Neural progenitor cell (in vitro differentiated cells): ENCODE measurements at regions not wholly inside any gene's neighbourhood (a gene's known extent, or its start where the extent isn't known, plus 50 kb on each side); places are given as distances from the start of the nearest gene placed in this dataset.

ENCODE experiments used
- DNase-seq: peaks from one replicate; pipeline ENCODE4 v3.0.0-alpha.2; 2016; ENCODE audit warnings: low spot score
- H2AFZ ChIP-seq: fragments of 200-600 bp; sonication (generic); replicated peaks from 2 replicates; pipeline ENCODE4 v1.6.1; 2016; ENCODE audit warnings: antibody characterized with exemption
- H3F3A ChIP-seq: fragments of 200-600 bp; sonication (generic); 2 replicates; pipeline ENCODE4 v1.6.1; 2016; ENCODE audit warnings: antibody characterized with exemption, low read depth
- H3K27ac ChIP-seq: fragments of 200-600 bp; sonication (generic); 2 replicates; pipeline ENCODE4 v1.5.1; 2016; ENCODE audit warnings: mild to moderate bottlenecking
- H3K27me3 ChIP-seq: fragments of 200-600 bp; sonication (generic); 2 replicates; pipeline ENCODE4 v1.6.1; 2016; ENCODE audit warnings: mild to moderate bottlenecking, moderate library complexity
- H3K36me3 ChIP-seq: fragments of 200-600 bp; sonication (generic); 2 replicates; pipeline ENCODE4 v1.5.1; 2016
- H3K4me1 ChIP-seq: fragments of 200-600 bp; sonication (generic); 2 replicates; pipeline ENCODE4 v1.6.1; 2016; ENCODE audit warnings: mixed run types
- H3K4me2 ChIP-seq: fragments of 200-600 bp; sonication (generic); 2 replicates; pipeline ENCODE4 v1.6.1; 2016
- H3K4me3 ChIP-seq: fragments of 200-600 bp; sonication (generic); 2 replicates; pipeline ENCODE4 v1.5.1; 2016
- H3K79me2 ChIP-seq: fragments of 200-600 bp; sonication (generic); 2 replicates; pipeline ENCODE4 v1.6.1; 2016; ENCODE audit warnings: low read depth
- H3K9ac ChIP-seq: fragments of 200-600 bp; sonication (generic); 2 replicates; pipeline ENCODE4 v1.6.1; 2016
- H3K9me3 ChIP-seq: fragments of 200-600 bp; sonication (generic); 2 replicates; pipeline ENCODE4 v1.5.1; 2016; ENCODE audit warnings: low read depth
- H4K20me1 ChIP-seq: fragments of 200-600 bp; sonication (generic); 2 replicates; pipeline ENCODE4 v1.6.1; 2016; ENCODE audit warnings: low read depth
- H3K27ac Mint-ChIP-seq: 3 replicates; pipeline ENCODE4 v1.8.0; 2021; ENCODE audit warnings: mixed read lengths
- H3K27me3 Mint-ChIP-seq: 2 replicates; pipeline ENCODE4 v1.8.0; 2022; ENCODE audit warnings: low read depth, mild to moderate bottlenecking, inconsistent platforms, moderate library complexity, mixed read lengths; ENCODE audit not compliant: insufficient read depth
- H3K36me3 Mint-ChIP-seq: 3 replicates; pipeline ENCODE4 v1.8.0; 2021; ENCODE audit warnings: mixed read lengths
- H3K4me1 Mint-ChIP-seq: 3 replicates; pipeline ENCODE4 v1.8.0; 2021; ENCODE audit warnings: mixed read lengths
- H3K4me3 Mint-ChIP-seq: 3 replicates; pipeline ENCODE4 v1.8.0; 2021; ENCODE audit warnings: mild to moderate bottlenecking, moderate library complexity, mixed read lengths
- H3K9me3 Mint-ChIP-seq: 3 replicates; pipeline ENCODE4 v1.8.0; 2020; ENCODE audit warnings: mixed read lengths
- EZH2 ChIP-seq: fragments of 200-600 bp; sonication (generic); IDR thresholded peaks from 2 replicates; pipeline ENCODE4 v1.6.1; 2017; ENCODE audit warnings: antibody characterized with exemption, mild to moderate bottlenecking, moderate library complexity
- EZH2phosphoT487 ChIP-seq: fragments of 200-600 bp; sonication (generic); IDR thresholded peaks from 2 replicates; pipeline ENCODE4 v1.6.1; 2017; ENCODE audit warnings: antibody characterized with exemption
- TF ChIP-seq, protein P1 (sequence below): fragments of 200-600 bp; sonication (generic); IDR thresholded peaks from 2 replicates; pipeline ENCODE4 v1.5.1; 2017; ENCODE audit warnings: antibody characterized with exemption, mild to moderate bottlenecking

DNA sequence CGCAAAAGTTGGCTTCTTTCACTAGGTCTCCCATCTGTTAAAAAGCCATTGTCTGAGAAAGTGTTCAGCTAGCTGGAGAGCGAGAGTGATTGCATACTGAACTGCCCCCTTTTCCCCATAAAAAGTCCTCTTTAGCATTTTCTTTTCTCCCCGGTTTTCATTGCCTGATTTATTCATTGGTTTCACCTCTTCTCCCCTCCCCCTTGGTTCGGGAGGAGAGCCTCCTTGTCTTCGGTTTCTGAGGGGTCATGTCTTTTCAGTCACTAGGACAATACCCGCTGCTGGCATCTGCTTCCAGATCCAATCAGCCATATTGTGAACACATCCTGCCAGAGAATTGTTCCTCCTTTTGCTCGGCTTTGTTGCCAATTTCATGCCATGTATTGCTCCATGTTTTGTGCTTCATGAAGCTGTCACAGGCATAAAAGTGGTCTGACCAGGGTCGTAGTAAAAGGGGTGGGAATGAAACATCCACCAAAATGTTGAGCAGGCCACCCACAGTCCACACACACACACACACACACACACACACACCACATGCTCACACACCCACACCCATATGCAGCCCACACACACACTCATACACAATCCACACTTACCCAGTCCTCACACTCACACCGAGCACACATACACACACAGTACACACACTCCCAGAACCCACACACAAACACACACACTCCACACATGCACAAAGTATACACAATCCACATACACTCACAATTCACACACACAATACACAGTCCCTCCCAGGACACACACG is 136.0 kb downstream of the NKX6-1 start:
- no peak overlapping the region for H2AFZ ChIP-seq
- no peaks in the 10 kb centered on the region for H3K79me2 ChIP-seq
- peaks cover 53% of the 10 kb centered on the region for H3K27me3 ChIP-seq
- H3K9me3 ChIP-seq = peaks cover 3% of the 10 kb centered on the region
- H3K4me1 ChIP-seq = peaks cover 28% of the 10 kb centered on the region
- peaks cover 6% of the 10 kb centered on the region for H4K20me1 ChIP-seq
- peaks cover 1% of the 10 kb centered on the region for H3K36me3 Mint-ChIP-seq
- H3K4me2 ChIP-seq = peak overlapping the region; percentile 45
- H3K4me3 Mint-ChIP-seq = peak overlapping the region; percentile 48
- peaks cover 25% of the 10 kb centered on the region for H3F3A ChIP-seq
- H3K9me3 Mint-ChIP-seq = peaks cover 26% of the 10 kb centered on the region
- peaks cover 21% of the 10 kb centered on the region for H3K27me3 Mint-ChIP-seq
- no peak overlapping the region for H3K27ac Mint-ChIP-seq
- TF ChIP-seq EZH2phosphoT487 = no peak
- H3K4me1 Mint-ChIP-seq = peaks cover 33% of the 10 kb centered on the region
- no peaks in the 10 kb centered on the region for H3K36me3 ChIP-seq
- DNase-seq = peak; percentile 37
- no peak overlapping the region for H3K9ac ChIP-seq
- H3K4me3 ChIP-seq = no peak overlapping the region
- no peak overlapping the region for H3K27ac ChIP-seq

DNA sequence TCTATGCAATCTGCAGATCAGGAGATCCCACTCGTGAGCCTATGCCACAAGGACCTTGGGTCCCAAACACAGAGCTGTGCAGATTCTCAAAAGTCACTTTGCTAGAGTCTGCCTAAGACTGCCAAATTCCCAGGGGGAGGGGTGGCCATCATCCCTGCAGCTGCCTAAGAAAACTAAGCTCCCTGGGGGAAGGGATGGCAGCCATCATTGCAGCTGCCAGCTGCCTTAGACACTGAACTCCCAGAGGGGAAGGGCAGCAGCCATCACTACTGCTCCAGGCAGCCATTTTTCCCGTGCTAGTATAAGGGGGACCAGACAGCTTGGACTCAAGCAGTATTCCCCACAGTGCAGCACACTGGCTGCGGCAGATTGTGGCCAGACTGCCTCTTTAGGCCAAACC is 156.9 kb downstream of the NKX6-1 start:
- Histone ChIP-seq H4K20me1 (no peaks in the 10 kb centered on the region), H3K79me2 (no peaks in the 10 kb centered on the region), H3F3A (no peaks in the 10 kb centered on the region), H3K9me3 (peaks cover 11% of the 10 kb centered on the region), H3K4me1 (no peaks in the 10 kb centered on the region), H3K4me2 (no peak overlapping the region), H3K9ac (no peak overlapping the region), H3K27ac (no peak overlapping the region), H3K36me3 (no peaks in the 10 kb centered on the region), H3K27me3 (no peaks in the 10 kb centered on the region), H3K4me3 (no peak overlapping the region), H2AFZ (no peak overlapping the region)
- H3K9me3 Mint-ChIP-seq = peaks cover 35% of the 10 kb centered on the region
- no peak overlapping the region for H3K27ac Mint-ChIP-seq
- no peak for DNase-seq
- H3K4me3 Mint-ChIP-seq = no peak overlapping the region
- H3K36me3 Mint-ChIP-seq = no peaks in the 10 kb centered on the region
- TF ChIP-seq EZH2phosphoT487 (no peak), EZH2 (no peak)
- TF ChIP-seq, protein P1, sequence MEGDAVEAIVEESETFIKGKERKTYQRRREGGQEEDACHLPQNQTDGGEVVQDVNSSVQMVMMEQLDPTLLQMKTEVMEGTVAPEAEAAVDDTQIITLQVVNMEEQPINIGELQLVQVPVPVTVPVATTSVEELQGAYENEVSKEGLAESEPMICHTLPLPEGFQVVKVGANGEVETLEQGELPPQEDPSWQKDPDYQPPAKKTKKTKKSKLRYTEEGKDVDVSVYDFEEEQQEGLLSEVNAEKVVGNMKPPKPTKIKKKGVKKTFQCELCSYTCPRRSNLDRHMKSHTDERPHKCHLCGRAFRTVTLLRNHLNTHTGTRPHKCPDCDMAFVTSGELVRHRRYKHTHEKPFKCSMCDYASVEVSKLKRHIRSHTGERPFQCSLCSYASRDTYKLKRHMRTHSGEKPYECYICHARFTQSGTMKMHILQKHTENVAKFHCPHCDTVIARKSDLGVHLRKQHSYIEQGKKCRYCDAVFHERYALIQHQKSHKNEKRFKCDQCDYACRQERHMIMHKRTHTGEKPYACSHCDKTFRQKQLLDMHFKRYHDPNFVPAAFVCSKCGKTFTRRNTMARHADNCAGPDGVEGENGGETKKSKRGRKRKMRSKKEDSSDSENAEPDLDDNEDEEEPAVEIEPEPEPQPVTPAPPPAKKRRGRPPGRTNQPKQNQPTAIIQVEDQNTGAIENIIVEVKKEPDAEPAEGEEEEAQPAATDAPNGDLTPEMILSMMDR = no peak
- no peaks in the 10 kb centered on the region for H3K4me1 Mint-ChIP-seq
- peaks cover 7% of the 10 kb centered on the region for H3K27me3 Mint-ChIP-seq

DNA sequence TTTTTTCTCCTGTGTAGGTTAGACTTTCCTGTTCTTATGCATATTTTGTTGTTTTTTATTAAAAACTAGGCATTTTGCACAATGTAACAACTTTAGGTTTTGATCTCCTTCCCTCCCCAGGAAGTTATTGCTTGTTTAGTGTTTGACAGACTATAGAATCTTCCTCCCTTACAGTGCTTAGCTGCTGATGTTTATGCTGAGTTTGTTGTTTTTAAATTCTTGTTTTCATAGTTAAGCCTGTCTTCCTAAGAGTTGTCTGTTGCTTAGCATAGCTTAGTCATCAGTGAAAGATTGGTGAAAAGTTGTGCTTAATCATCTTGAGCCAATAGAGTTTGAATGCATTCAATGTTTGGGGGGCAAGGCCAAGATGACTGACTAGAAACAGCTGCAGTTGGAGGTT is 157.5 kb downstream of the NKX6-1 start:
- Mint-ChIP-seq H3K4me3 (no peak overlapping the region), H3K4me1 (no peaks in the 10 kb centered on the region), H3K9me3 (peaks cover 35% of the 10 kb centered on the region), H3K27ac (no peak overlapping the region), H3K36me3 (no peaks in the 10 kb centered on the region), H3K27me3 (peaks cover 7% of the 10 kb centered on the region)
- DNase-seq = no peak
- no peaks in the 10 kb centered on the region for H3F3A ChIP-seq
- H3K27ac ChIP-seq = no peak overlapping the region
- H3K9ac ChIP-seq = no peak overlapping the region
- H3K36me3 ChIP-seq = no peaks in the 10 kb centered on the region
- H3K27me3 ChIP-seq = no peaks in the 10 kb centered on the region
- H3K4me2 ChIP-seq = no peak overlapping the region
- no peak overlapping the region for H3K4me3 ChIP-seq
- TF ChIP-seq EZH2 (no peak), EZH2phosphoT487 (no peak)
- TF ChIP-seq, protein P1 = no peak
- no peaks in the 10 kb centered on the region for H3K79me2 ChIP-seq
- no peaks in the 10 kb centered on the region for H4K20me1 ChIP-seq
- no peaks in the 10 kb centered on the region for H3K4me1 ChIP-seq
- H2AFZ ChIP-seq = no peak overlapping the region
- H3K9me3 ChIP-seq = peaks cover 11% of the 10 kb centered on the region

DNA sequence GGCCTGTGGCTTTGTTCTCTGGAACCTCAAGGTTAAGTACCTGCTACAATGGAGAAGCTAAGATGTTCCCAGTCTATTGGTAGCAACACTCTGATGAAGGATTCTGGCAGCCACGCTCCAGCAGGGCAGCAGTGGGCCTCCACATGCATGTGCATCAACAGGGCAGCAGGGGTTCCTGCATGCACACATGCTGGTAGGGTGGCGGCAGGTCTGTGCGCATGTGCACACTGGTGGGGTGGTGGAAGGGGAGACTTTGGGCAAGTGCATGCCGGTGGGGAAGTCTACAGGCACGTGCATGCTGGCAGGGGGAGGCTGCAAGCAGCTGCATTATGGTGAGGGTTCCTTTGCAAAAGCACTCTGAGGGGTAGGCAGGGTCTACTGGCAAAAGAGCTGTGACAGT is 160.7 kb downstream of the NKX6-1 start:
- no peaks in the 10 kb centered on the region for H3K4me1 ChIP-seq
- H3K79me2 ChIP-seq = no peaks in the 10 kb centered on the region
- Mint-ChIP-seq H3K27me3 (peaks cover 9% of the 10 kb centered on the region), H3K27ac (no peak overlapping the region), H3K4me3 (no peak overlapping the region), H3K9me3 (peaks cover 21% of the 10 kb centered on the region), H3K36me3 (no peaks in the 10 kb centered on the region), H3K4me1 (no peaks in the 10 kb centered on the region)
- H3K36me3 ChIP-seq = no peaks in the 10 kb centered on the region
- no peak overlapping the region for H3K4me3 ChIP-seq
- H2AFZ ChIP-seq = no peak overlapping the region
- H3K27ac ChIP-seq = no peak overlapping the region
- no peak overlapping the region for H3K9ac ChIP-seq
- no peak overlapping the region for H3K4me2 ChIP-seq
- DNase-seq = no peak
- no peaks in the 10 kb centered on the region for H3K27me3 ChIP-seq
- TF ChIP-seq, protein P1 = no peak
- TF ChIP-seq EZH2phosphoT487 = no peak
- no peak for TF ChIP-seq EZH2
- H3F3A ChIP-seq = no peaks in the 10 kb centered on the region
- peaks cover 6% of the 10 kb centered on the region for H3K9me3 ChIP-seq
- H4K20me1 ChIP-seq = no peaks in the 10 kb centered on the region
